AG09319 (cell line): ENCODE measurements at regions not wholly inside any gene's neighbourhood (a gene's known extent, or its start where the extent isn't known, plus 50 kb on each side); places are given as distances from the start of the nearest gene placed in this dataset.
"Not testable (repeated sequence)": the region's sequence is repeated elsewhere in the genome, so short reads cannot be mapped to it uniquely, and the experiment has no call there.

Experiments used
- DNase-seq: peaks from one replicate; pipeline ENCODE4 v3.0.0-alpha.2; 2010; ENCODE audit warnings: low read depth; ENCODE audit errors: extremely low read depth
- CTCF ChIP-seq: IDR thresholded peaks from 2 replicates; pipeline ENCODE4 v1.5.1; 2011; ENCODE audit warnings: low read depth, mild to moderate bottlenecking, inconsistent platforms, low read length, moderate library complexity

DNA sequence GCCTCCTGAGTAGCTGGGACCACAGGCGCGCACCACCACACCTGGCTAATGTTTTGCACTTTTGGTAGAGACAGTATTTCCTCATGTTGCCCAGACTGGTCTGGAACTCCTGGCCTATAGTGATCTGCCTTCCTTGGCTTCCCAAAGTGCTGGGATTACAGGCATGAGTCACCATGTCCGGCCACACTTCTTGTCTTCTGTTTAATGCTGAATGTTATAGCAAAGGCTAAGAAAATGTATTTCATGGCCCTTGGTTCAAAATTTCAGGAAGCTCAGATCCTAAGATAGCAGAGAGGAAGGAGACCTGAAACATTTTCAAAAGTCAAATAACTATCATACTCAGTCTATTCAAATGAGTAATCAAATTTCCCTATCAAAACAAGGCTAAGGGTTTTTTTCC is 229.6 kb downstream of the BAMBI start:
- TF ChIP-seq CTCF, result no peak
- no peak for DNase-seq

DNA sequence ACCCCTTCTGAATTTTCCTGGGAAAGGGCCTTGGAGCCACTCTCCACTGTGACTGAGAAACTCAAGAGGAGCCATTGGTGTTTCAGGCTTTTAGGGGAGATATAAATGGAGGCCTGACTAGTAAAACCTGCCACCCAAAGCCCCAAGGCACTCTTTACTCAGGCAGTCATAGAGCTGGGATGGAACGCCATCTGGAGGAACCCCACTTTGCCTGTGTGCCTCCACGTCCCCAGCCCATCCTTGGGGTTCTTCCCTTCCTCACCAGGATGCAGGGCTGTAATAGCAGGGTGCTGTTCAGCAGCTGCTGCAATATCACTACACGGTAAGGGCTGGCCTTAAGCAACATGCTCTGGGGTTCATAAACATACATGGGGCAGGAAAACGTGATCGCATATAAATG is 232.6 kb downstream of the BAMBI start:
- no peak for TF ChIP-seq CTCF

DNA sequence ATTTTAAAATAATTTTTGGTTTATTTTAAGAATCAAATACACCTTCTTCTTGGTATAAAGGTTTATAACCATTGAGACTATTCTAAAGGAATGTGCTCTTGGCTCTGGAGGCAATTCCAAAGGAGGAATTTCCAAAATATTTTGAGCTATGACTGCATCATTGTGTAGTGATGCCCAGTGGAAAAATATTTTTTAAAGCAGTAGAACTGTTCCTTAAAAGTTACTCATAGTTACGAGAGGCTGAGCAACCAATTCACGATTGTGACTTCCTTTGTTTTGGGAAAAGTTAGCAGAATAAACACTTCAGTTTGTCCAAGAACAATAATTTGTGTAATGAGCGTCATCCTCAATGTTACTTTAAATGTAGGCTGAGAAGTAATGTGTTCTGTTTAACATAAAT is 233.6 kb downstream of the BAMBI start:
- no peak for TF ChIP-seq CTCF

More for the DNA sequence above, 232.6 kb downstream of the BAMBI start:
- DNase-seq, result no peak

GRCh38 chr10:28911511-28911910 is 234.2 kb downstream of the BAMBI start:
- DNase-seq, result not testable (repeated sequence)

More for the DNA sequence above, 233.6 kb downstream of the BAMBI start:
- DNase-seq, result no peak

GRCh38 chr10:28912017-28912783 is 234.9 kb downstream of the BAMBI start:
- DNase-seq, result no peak
- no peak for TF ChIP-seq CTCF

DNA sequence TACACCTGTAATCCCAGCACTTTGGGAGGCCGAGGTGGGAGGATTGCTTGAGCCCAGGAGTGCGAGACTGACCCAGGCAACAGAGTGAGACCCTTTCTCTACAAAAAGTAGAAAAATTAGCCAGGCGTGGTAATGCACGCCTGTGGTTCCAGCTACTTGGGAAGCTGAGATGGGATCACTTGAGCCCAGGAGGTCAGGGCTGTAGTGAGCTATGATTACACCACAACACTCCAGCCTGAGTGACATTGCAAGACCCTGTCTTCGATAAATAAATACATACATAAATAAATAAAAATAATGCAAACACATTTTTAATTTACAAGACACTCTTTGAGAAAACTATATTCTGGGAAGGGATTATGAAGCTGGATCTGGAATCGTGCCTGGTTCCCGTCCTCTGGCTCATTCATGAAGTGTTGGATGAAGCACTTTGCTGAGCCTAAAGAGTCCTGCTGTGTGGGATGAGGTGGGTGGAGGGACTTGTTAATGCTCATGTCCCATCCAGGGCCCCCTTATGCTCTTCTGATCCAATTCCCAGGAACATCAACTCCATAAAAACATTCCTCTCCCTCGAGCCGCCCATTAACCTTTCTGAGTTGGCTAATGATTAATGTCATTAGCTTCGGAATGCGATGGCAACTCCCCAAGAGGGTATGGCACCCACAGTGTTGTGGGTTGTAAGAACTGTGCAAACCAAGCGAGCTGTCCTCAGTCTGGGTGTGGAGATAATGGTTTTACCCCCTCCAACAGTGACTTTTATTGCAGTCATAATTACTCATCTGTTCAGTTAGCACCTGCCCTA is 236.3 kb downstream of the BAMBI start:
- no peak for DNase-seq
- TF ChIP-seq CTCF, result no peak

DNA sequence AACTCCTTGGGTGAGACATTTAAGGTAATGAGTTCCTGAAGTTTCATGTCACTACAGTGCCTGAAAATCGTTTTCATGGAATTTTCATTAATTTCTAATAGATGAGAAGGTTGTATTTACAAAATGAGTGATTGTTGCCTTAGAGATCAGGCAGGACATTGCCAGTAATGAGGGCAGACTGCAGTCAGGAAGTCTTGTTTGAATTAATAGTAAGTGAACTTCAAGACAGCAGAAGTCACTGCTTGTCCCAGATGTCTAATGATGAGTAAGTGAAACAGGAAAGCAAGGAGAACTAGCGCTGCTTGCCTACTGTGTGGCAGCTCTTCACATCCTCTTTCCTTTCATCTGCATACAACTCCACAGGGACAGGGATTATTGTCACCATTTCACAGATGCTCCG is 237.4 kb downstream of the BAMBI start:
- DNase-seq, result no peak
- TF ChIP-seq CTCF, result no peak
